HL-60 (cell line): ENCODE measurements at regions not wholly inside any gene's neighbourhood (a gene's known extent, or its start where the extent isn't known, plus 50 kb on each side); places are given as distances from the start of the nearest gene placed in this dataset.

Source experiments
- POLR2AphosphoS5 ChIP-seq: IDR thresholded peaks from 2 replicates; pipeline ENCODE4 v1.6.1; 2012; ENCODE audit warnings: low read depth
- TF ChIP-seq, protein P1 (sequence below): IDR thresholded peaks from one replicate; pipeline ENCODE4 v1.5.1; 2011; ENCODE audit warnings: low read length, control low read depth, inconsistent platforms; ENCODE audit not compliant: insufficient read depth

- TF ChIP-seq POLR2AphosphoS5 = no peak
- TF ChIP-seq, protein P1, sequence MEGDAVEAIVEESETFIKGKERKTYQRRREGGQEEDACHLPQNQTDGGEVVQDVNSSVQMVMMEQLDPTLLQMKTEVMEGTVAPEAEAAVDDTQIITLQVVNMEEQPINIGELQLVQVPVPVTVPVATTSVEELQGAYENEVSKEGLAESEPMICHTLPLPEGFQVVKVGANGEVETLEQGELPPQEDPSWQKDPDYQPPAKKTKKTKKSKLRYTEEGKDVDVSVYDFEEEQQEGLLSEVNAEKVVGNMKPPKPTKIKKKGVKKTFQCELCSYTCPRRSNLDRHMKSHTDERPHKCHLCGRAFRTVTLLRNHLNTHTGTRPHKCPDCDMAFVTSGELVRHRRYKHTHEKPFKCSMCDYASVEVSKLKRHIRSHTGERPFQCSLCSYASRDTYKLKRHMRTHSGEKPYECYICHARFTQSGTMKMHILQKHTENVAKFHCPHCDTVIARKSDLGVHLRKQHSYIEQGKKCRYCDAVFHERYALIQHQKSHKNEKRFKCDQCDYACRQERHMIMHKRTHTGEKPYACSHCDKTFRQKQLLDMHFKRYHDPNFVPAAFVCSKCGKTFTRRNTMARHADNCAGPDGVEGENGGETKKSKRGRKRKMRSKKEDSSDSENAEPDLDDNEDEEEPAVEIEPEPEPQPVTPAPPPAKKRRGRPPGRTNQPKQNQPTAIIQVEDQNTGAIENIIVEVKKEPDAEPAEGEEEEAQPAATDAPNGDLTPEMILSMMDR = no peak
These were observed 77.3 kb upstream of the LARP1 start for GRCh38 chr5:154677921-154678320.
